GM12875 (cell line): ENCODE measurements at regions not wholly inside any gene's neighbourhood (a gene's known extent, or its start where the extent isn't known, plus 50 kb on each side); places are given as distances from the start of the nearest gene placed in this dataset.

Source experiments
- H3K4me3 ChIP-seq: one replicate; pipeline ENCODE4 v1.5.1; 2011; ENCODE audit warnings: low read depth, low read length, control low read depth
- CTCF ChIP-seq: IDR thresholded peaks from 2 replicates; pipeline ENCODE4 v1.5.1; 2011; ENCODE audit warnings: low read depth, mild to moderate bottlenecking, control low read depth, inconsistent platforms, low read length, moderate library complexity, borderline replicate concordance; ENCODE audit not compliant: insufficient read depth

GRCh38 chr5:8788246-8788645, 757.6 kb downstream of the SEMA5A start:
- H3K4me3 ChIP-seq = no peak overlapping the region
- TF ChIP-seq CTCF = no peak

- no peak overlapping the region for H3K4me3 ChIP-seq
- TF ChIP-seq CTCF = no peak
Measured at GRCh38 chr5:8805653-8806052, 740.2 kb downstream of the SEMA5A start.

GRCh38 chr5:8807636-8808035, 738.2 kb downstream of the SEMA5A start:
- no peak overlapping the region for H3K4me3 ChIP-seq
- no peak for TF ChIP-seq CTCF

GRCh38 chr5:8811581-8811980, 734.3 kb downstream of the SEMA5A start:
- no peak overlapping the region for H3K4me3 ChIP-seq
- no peak for TF ChIP-seq CTCF

GRCh38 chr5:8813180-8813579, 732.7 kb downstream of the SEMA5A start:
- H3K4me3 ChIP-seq = no peak overlapping the region
- TF ChIP-seq CTCF = no peak

GRCh38 chr5:8814105-8814504, 731.8 kb downstream of the SEMA5A start:
- TF ChIP-seq CTCF = no peak
- H3K4me3 ChIP-seq = no peak overlapping the region

GRCh38 chr5:8824371-8824770, 721.5 kb downstream of the SEMA5A start:
- no peak overlapping the region for H3K4me3 ChIP-seq
- TF ChIP-seq CTCF = no peak
